Testis (tissue), 2 donors: ENCODE measurements at regions not wholly inside any gene's neighbourhood (a gene's known extent, or its start where the extent isn't known, plus 50 kb on each side); places are given as distances from the start of the nearest gene placed in this dataset.
A peak's percentile ranks its signal among the peaks of the same experiment; 100 is the strongest.

Source experiments
- DNase-seq: peaks from one replicate; pipeline ENCODE4 v3.0.0-alpha.2; 2019
- H3K27ac ChIP-seq, 2 donors: fragments of 200-600 bp; sonication (generic); one replicate each; pipeline ENCODE4 v1.5.1; 2019
- H3K27me3 ChIP-seq: fragments of 200-600 bp; sonication (generic); one replicate; pipeline ENCODE4 v1.5.1; 2019
- H3K36me3 ChIP-seq: fragments of 200-600 bp; sonication (generic); one replicate; pipeline ENCODE4 v1.5.1; 2017; ENCODE audit warnings: low read depth; ENCODE audit errors: missing control alignments
- H3K4me1 ChIP-seq: fragments of 200-600 bp; sonication (generic); one replicate; pipeline ENCODE4 v1.5.1; 2019
- H3K4me3 ChIP-seq, 2 donors: fragments of 200-600 bp; sonication (generic); one replicate each; pipeline ENCODE4 v1.5.1; 2017 to 2019
- H3K9me3 ChIP-seq: fragments of 200-600 bp; sonication (generic); one replicate; pipeline ENCODE4 v1.5.1; 2017
- POLR2A ChIP-seq: fragments of 450-650 bp; IDR thresholded peaks from one replicate; pipeline ENCODE4 v1.6.1; 2017; ENCODE audit warnings: antibody characterized with exemption, mild to moderate bottlenecking, moderate library complexity
- WGBS, 2 donors: methylation state at CpG; one replicate each; pipeline ENCODE4 v1.1.5; 2018; 5-methylcytosine and 5-hydroxymethylcytosine counted together
- intact Hi-C: fragments of 100-400 bp; cut with DNase I; formaldehyde crosslinking; loops from one replicate; pipeline ENCODE4 v1.15.1; 2023; ENCODE audit warnings: low total_unique reads
- TF ChIP-seq, protein P1 (sequence below), 3 experiments: fragments of 450-650 bp in 2 of 3; fragments of 200-600 bp in 1 of 3; sonication (generic) in 1 of 3; IDR thresholded peaks; one replicate each; pipeline ENCODE4 v1.5.1; 2016 to 2019; ENCODE audit warnings: antibody characterized with exemption in 3 of 3, mild to moderate bottlenecking in 2 of 3, moderate library complexity in 1 of 3

DNA sequence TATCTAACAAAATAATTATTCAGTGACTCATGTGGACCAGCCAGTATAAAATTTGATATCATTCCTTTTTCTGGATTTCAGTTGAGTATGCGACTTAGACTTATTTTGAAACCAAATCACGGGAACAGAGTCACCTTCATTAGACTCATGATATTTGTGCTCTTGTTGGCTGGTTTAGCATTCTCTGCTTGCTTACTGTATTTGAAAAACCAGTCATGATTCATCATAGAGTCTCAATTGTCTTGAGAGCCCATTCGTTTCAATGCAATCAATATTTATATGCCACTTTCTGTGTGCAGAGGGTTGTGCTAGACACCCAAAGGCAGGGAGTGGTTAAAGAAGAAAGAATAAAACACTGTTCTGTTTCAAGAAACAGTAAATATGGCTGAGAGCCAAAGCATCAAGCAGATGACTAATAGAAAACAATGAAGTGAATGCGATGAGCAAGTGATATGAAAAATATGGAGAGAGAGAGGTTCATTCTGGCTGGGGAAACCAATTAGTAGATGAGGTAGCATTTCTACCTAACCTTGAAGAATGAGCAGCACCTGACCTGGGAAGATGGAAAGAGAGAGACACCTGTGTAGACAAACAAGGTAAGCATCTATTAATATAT is 99.6 kb upstream of the MBNL2 start:
- Histone ChIP-seq H3K36me3 (no peaks in the 10 kb centered on the region), H3K9me3 (no peaks in the 10 kb centered on the region), H3K27ac (no peak overlapping the region), H3K4me3 (no peak overlapping the region), H3K4me1 (peaks cover 47% of the 10 kb centered on the region), H3K27me3 (no peaks in the 10 kb centered on the region)
- TF ChIP-seq, protein P1, sequence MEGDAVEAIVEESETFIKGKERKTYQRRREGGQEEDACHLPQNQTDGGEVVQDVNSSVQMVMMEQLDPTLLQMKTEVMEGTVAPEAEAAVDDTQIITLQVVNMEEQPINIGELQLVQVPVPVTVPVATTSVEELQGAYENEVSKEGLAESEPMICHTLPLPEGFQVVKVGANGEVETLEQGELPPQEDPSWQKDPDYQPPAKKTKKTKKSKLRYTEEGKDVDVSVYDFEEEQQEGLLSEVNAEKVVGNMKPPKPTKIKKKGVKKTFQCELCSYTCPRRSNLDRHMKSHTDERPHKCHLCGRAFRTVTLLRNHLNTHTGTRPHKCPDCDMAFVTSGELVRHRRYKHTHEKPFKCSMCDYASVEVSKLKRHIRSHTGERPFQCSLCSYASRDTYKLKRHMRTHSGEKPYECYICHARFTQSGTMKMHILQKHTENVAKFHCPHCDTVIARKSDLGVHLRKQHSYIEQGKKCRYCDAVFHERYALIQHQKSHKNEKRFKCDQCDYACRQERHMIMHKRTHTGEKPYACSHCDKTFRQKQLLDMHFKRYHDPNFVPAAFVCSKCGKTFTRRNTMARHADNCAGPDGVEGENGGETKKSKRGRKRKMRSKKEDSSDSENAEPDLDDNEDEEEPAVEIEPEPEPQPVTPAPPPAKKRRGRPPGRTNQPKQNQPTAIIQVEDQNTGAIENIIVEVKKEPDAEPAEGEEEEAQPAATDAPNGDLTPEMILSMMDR (IDR thresholded peaks at IDR 0.05) = no peak
- no peak for TF ChIP-seq POLR2A
- intact Hi-C loops = no loop called here
- DNase-seq = no peak
- 68 to 78% methylated on average over 4 of the region's 4 CpGs for WGBS, 2 donors

DNA sequence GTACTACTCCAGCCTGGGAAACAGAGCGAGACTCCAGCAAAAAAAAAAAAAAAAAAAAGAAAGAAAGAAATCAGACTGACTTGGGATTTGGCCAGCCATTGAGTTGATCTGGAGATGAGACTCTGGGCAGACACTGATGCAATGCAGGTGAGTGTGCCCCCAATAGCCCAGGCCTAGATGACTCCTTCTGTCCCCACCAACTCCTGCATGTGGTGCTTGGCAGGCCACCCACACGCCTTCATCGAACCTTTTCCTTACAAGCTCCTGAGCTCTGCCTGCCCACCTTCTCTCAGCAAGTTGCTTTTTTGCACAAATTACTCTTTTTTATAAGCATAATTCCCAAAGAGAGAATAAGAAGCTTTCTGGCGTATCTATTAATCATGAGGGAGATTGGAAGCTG is 97.9 kb upstream of the MBNL2 start:
- intact Hi-C loops = no loop called here
- no peak overlapping the region for H3K4me3 ChIP-seq
- H3K4me1 ChIP-seq = peaks cover 44% of the 10 kb centered on the region
- TF ChIP-seq, protein P1 (IDR thresholded peaks at IDR 0.05) = no peak
- no peak for TF ChIP-seq POLR2A
- H3K9me3 ChIP-seq = no peaks in the 10 kb centered on the region
- H3K27ac ChIP-seq = peak overlapping the region; percentile 12 to 61
- 56 to 74% methylated on average over 4 of the region's 4 CpGs for WGBS, 2 donors
- DNase-seq = no peak
- no peaks in the 10 kb centered on the region for H3K36me3 ChIP-seq
- no peaks in the 10 kb centered on the region for H3K27me3 ChIP-seq

DNA sequence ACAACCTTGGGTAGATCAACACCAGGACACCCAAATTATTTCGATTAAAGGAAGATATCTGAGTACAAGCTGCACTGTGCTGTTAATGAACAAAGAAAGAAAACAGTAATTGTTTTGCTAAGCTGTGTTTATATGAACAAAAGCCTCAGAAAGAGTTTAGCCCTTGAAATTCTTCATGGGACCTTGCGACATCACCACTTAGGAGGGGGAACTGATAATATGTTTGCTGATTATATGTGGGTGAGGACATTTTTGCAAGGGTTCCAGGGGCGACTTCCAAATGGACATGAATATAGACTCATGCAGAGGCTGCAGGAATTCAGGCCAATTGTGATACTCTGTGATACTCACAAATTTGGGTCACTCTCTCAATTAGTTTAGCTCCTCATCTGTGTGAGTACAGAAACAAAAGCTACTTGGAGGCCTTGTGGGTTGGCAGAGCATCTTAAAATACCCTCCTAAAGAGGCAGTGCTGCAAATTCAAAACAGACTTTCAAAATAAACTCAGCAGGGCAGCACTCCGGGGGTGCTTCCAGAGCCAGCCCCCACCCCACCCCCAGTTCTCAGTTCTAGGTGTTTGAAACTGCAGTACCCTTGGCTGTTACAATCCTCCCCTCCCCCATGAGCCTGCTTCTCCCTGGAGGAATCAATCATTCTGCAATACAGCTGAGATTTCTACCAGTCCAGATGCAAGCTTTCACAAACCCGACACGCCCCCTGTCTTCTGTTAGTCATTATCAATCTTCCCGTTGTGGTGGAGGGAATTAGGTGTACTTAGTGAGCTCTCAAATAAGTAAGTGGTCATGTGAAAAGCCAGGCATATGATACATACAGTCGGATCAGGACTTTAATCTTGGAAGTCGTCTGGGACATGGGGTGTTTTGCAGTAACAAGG is 97.0 kb upstream of the MBNL2 start:
- TF ChIP-seq, protein P1 (IDR thresholded peaks at IDR 0.05) = no peak
- TF ChIP-seq POLR2A = no peak
- intact Hi-C loops = no loop called here
- peak overlapping the region; percentile 42 to 61 for H3K27ac ChIP-seq
- no peaks in the 10 kb centered on the region for H3K36me3 ChIP-seq
- H3K27me3 ChIP-seq = no peaks in the 10 kb centered on the region
- H3K4me1 ChIP-seq = peaks cover 44% of the 10 kb centered on the region
- no peaks in the 10 kb centered on the region for H3K9me3 ChIP-seq
- DNase-seq = peak; percentile 61
- H3K4me3 ChIP-seq = no peak overlapping the region
- 28 to 32% methylated on average over 9 of the region's 9 CpGs for WGBS, 2 donors

DNA sequence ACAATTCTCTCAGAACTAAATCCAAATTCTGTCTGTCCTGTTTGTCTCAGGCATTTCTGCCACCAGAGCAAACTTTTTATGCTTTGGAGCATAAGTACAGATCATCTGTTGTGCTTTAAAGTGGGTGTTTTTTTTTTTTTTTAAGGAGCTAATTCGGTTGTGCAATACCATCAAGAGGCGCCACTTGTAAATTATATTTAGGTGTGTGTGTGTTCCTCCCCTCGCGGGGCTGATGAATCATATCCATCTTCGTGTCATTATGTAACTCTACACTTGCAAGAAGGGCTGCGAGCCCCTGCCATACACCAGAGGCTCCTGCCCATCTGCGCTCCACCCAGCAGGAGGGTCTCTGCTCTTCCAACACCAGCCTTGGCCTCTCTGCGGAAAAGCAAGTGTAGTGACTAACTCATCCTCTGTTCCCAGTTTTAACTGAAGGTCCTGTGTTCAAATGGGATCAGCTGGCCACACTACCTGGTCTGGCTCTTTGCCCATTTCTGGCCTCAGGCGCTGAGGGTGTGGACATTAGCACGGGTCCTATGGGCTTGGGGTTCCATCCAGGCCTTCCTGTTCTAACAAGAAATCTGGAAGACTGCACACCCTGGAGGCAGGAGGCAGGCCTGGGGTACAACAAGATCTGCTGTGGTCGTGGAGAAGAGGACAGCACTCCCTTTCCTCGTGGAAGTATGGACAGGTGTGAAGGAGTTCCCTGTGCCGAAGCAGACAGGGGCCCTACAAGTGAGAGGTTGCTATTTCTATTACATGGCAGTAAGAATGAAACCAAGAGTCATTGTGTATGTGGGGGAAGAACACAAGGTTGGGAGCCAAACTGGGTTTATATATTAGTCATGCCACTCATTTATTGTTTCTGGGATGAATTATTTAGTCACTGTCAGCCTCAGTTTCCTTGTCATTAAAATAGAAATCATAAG is 96.1 kb upstream of the MBNL2 start:
- intact Hi-C loops = no loop called here
- no peak overlapping the region for H3K4me3 ChIP-seq
- 73 to 75% methylated on average over 13 of the region's 13 CpGs for WGBS, 2 donors
- no peak for DNase-seq
- no peaks in the 10 kb centered on the region for H3K27me3 ChIP-seq
- peaks cover 44% of the 10 kb centered on the region for H3K4me1 ChIP-seq
- TF ChIP-seq POLR2A = no peak
- TF ChIP-seq, protein P1 (IDR thresholded peaks at IDR 0.05) = no peak
- no peaks in the 10 kb centered on the region for H3K36me3 ChIP-seq
- peak overlapping the region; percentile 42 to 61 for H3K27ac ChIP-seq
- H3K9me3 ChIP-seq = no peaks in the 10 kb centered on the region
